ENCODE measurements at regions not wholly inside any gene's neighbourhood (a gene's known extent, or its start where the extent isn't known, plus 50 kb on each side); places are given as distances from the start of the nearest gene placed in this dataset.

- H3K4me1 Mint-ChIP-seq: no peaks in the 10 kb centered on the region
- DNase-seq: no peak
- peaks cover 5% of the 10 kb centered on the region for H3K27me3 Mint-ChIP-seq
- H3K4me3 Mint-ChIP-seq: no peak overlapping the region
- H3K9me3 Mint-ChIP-seq: peaks cover 13% of the 10 kb centered on the region
- CTCF ChIA-PET: no interaction called here
- H3K27ac Mint-ChIP-seq: no peak overlapping the region
- H3K36me3 Mint-ChIP-seq: no peaks in the 10 kb centered on the region
These were observed 93.8 kb downstream of the GLRX3 start for GRCh38 chr10:130230036-130230435.

GRCh38 chr10:130230611-130231010, 94.4 kb downstream of the GLRX3 start:
- Mint-ChIP-seq H3K27me3 (peaks cover 5% of the 10 kb centered on the region), H3K27ac (no peak overlapping the region), H3K4me1 (no peaks in the 10 kb centered on the region), H3K36me3 (no peaks in the 10 kb centered on the region), H3K4me3 (no peak overlapping the region), H3K9me3 (peaks cover 11% of the 10 kb centered on the region)
- CTCF ChIA-PET: no interaction called here
- no peak for DNase-seq

DNA sequence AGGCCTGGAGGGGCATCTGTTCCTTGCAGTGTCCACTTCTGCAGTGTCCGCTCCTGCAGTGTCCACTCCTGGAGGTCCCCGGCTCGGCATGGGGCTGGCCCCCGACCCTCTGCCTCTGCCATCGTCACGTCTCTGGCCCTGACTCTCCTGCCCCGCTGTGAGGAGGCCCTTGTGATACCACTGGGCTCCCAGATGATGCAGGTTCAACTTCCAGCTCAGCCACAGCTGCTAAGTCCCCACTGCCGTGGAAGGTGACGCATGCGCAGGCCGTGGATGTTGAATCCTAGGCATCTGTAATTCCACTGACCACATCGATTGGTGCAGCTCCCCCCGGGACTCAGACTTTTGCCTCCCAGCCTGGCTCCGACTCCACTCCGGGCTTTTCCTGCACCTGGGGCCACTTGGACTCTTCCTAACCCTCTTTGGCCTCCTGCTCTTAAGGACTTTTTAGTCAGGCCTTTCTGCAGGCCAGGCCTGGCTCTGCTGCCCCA, 95.1 kb downstream of the GLRX3 start:
- no peak overlapping the region for H3K4me3 Mint-ChIP-seq
- H3K36me3 Mint-ChIP-seq: no peaks in the 10 kb centered on the region
- no peaks in the 10 kb centered on the region for H3K4me1 Mint-ChIP-seq
- peaks cover 8% of the 10 kb centered on the region for H3K27me3 Mint-ChIP-seq
- H3K27ac Mint-ChIP-seq: no peak overlapping the region
- CTCF ChIA-PET: no interaction called here
- no peak for DNase-seq
- peaks cover 11% of the 10 kb centered on the region for H3K9me3 Mint-ChIP-seq

DNA sequence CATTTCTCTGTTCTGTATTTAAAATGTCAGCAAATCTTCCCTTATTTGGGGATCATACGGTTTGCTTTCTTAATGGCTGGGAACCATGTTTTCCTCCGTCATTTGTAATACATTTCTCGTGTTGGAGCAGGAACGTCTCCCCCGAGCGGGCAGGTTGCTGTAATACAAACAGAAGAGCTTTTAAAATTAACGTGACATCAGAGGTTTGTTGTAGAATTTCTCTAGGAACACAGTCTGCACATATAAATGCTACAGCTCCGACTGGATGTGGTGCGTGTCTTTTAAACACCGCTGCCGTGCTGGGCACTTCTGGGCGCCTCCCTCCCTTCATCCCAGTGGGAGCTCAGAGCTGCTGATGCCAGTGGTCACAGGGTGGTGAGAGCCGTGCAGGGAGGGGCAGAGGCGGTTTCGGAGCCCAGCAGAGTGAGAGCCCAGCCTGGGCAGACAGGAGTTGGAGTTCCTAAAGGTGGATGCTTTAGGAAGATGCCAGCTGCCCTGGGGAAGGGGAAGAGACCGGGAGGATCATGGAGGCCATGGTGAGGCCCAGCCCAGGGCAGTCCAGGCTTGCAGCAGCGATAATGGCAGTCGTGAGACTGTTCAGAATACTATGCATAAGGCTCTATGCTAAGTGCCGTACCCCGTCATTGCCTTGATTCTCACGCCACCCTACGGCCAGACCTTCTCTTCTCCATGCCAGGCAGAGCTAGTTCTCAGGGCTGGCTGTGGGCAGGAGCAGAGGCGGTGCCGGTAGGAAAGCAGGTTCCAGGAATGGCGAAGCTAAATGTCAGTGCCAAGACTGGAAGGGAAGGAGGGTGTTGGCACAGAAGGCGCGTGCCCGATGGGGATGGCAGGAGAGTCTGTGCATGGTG, 96.2 kb downstream of the GLRX3 start:
- no peaks in the 10 kb centered on the region for H3K4me1 Mint-ChIP-seq
- DNase-seq: no peak
- H3K27ac Mint-ChIP-seq: no peak overlapping the region
- peaks cover 8% of the 10 kb centered on the region for H3K27me3 Mint-ChIP-seq
- H3K4me3 Mint-ChIP-seq: no peak overlapping the region
- peaks cover 3% of the 10 kb centered on the region for H3K9me3 Mint-ChIP-seq
- CTCF ChIA-PET: no interaction called here
- H3K36me3 Mint-ChIP-seq: no peaks in the 10 kb centered on the region

DNA sequence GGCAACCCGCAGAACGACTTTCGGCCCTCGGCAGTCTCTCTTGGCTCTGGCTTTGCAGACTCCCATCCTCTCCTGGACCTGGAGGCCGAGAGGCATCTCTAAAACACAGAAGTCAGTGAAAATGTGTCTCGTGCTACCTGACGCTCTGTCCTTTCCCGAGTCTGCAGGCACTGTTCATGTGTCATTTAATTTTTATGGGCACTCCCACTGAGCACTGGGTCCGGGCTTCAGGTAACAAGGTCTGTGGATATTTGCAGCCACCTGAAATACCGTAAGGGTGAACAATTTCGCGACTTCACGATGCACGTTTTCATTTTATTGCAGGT, 96.8 kb downstream of the GLRX3 start:
- H3K4me3 Mint-ChIP-seq: no peak overlapping the region
- peaks cover 8% of the 10 kb centered on the region for H3K27me3 Mint-ChIP-seq
- no peaks in the 10 kb centered on the region for H3K9me3 Mint-ChIP-seq
- CTCF ChIA-PET: no interaction called here
- no peak for DNase-seq
- H3K36me3 Mint-ChIP-seq: no peaks in the 10 kb centered on the region
- no peaks in the 10 kb centered on the region for H3K4me1 Mint-ChIP-seq
- no peak overlapping the region for H3K27ac Mint-ChIP-seq

DNA sequence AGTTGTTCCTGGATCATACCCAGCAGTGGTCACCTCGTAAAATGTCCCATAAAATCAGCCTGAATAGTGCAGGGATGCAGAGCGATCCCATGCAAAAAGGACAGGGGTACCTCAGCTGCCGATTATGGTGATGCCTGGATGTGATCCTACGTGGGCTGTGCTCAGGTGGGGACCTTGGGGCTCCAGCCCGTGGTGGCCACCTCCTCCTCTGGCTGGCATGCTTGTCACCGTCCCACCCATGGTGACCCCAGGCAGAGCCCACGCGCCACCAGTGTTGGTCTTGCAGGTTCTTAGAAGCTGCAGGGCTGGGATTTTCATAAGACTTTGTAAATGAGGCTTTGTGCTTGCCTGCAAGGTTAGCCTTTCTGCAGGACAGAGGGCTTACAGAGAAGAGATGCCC, 97.2 kb downstream of the GLRX3 start:
- H3K9me3 Mint-ChIP-seq: no peaks in the 10 kb centered on the region
- no peaks in the 10 kb centered on the region for H3K36me3 Mint-ChIP-seq
- H3K27ac Mint-ChIP-seq: no peak overlapping the region
- CTCF ChIA-PET: no interaction called here
- no peak overlapping the region for H3K4me3 Mint-ChIP-seq
- peaks cover 8% of the 10 kb centered on the region for H3K27me3 Mint-ChIP-seq
- no peaks in the 10 kb centered on the region for H3K4me1 Mint-ChIP-seq
- no peak for DNase-seq

DNA sequence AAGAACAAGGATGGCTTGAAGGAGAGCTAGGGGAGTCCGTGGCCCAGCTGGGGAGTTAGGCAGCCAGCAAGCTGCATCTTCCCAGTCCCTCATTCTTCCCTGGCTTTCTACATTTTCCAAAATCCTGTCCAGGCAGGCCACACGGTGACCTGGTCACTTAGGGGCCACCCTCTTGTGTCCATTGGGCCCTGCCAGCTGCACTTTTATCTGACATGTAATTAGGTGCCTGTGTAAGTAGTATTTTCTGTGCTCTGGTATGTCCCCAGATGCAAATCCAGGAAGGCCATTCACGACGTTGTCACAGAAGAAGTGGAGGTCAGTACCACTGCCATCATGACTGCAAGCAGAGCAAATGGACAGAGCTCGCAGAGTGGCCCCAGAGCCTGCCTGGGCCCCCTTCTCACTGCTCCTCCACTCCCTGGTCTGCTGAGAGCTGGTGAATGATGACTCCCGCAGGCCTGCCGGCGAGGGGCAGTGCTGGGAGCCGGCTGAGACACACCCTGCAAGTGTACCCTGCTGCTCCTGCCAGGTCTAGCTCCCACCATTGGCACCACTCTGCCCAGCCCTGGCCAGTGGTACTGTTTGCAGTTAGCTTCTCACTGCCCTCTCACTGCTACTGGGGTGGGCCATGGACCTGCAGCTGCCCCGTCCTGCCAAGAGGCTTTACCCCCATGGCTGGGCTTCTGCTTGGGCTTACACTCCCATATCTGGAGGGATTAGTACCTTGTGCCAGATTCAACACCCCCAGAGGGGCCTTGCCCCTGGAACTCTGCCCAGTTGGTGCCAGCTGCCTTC, 98.2 kb downstream of the GLRX3 start:
- H3K4me3 Mint-ChIP-seq: no peak overlapping the region
- CTCF ChIA-PET: no interaction called here
- no peaks in the 10 kb centered on the region for H3K36me3 Mint-ChIP-seq
- H3K4me1 Mint-ChIP-seq: no peaks in the 10 kb centered on the region
- DNase-seq: no peak
- no peaks in the 10 kb centered on the region for H3K9me3 Mint-ChIP-seq
- H3K27ac Mint-ChIP-seq: no peak overlapping the region
- peaks cover 8% of the 10 kb centered on the region for H3K27me3 Mint-ChIP-seq

GRCh38 chr10:130236711-130237110, 100.5 kb downstream of the GLRX3 start:
- no peak overlapping the region for H3K4me3 Mint-ChIP-seq
- H3K9me3 Mint-ChIP-seq: peaks cover 6% of the 10 kb centered on the region
- no peaks in the 10 kb centered on the region for H3K36me3 Mint-ChIP-seq
- peaks cover 10% of the 10 kb centered on the region for H3K27me3 Mint-ChIP-seq
- CTCF ChIA-PET: no interaction called here
- no peaks in the 10 kb centered on the region for H3K4me1 Mint-ChIP-seq
- no peak overlapping the region for H3K27ac Mint-ChIP-seq
- DNase-seq: no peak

DNA sequence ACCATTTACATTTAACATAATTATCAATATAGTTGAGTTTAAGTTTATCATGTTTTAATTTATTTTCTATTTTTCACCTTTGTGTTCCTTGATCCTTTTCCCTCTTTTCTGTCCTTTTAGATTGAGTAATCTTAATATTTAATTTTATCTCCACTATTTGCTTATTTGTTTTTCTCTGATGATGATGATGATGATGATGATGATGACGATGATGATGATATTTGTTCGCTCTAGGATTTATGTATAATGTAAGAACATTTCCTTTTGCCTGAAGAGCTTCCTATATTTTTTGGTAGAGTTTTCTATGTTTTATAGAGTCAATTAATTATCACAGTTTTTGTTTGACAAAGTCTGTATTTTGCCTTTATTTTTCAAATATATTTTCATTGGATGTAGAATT, 104.2 kb downstream of the GLRX3 start:
- no peaks in the 10 kb centered on the region for H3K36me3 Mint-ChIP-seq
- CTCF ChIA-PET: no interaction called here
- DNase-seq: no peak
- H3K27ac Mint-ChIP-seq: no peak overlapping the region
- peaks cover 37% of the 10 kb centered on the region for H3K27me3 Mint-ChIP-seq
- H3K9me3 Mint-ChIP-seq: peaks cover 7% of the 10 kb centered on the region
- no peak overlapping the region for H3K4me3 Mint-ChIP-seq
- H3K4me1 Mint-ChIP-seq: peaks cover 14% of the 10 kb centered on the region

GRCh38 chr10:130242513-130242912, 106.3 kb downstream of the GLRX3 start:
- Mint-ChIP-seq H3K4me1 (peaks cover 14% of the 10 kb centered on the region), H3K27ac (no peak overlapping the region), H3K27me3 (peaks cover 39% of the 10 kb centered on the region), H3K4me3 (no peak overlapping the region), H3K36me3 (no peaks in the 10 kb centered on the region), H3K9me3 (peaks cover 10% of the 10 kb centered on the region)
- no peak for DNase-seq
- CTCF ChIA-PET: no interaction called here

- H3K4me1 Mint-ChIP-seq: peaks cover 14% of the 10 kb centered on the region
- peaks cover 10% of the 10 kb centered on the region for H3K9me3 Mint-ChIP-seq
- H3K27me3 Mint-ChIP-seq: peaks cover 39% of the 10 kb centered on the region
- no peaks in the 10 kb centered on the region for H3K36me3 Mint-ChIP-seq
- CTCF ChIA-PET: no interaction called here
- DNase-seq: no peak
- H3K4me3 Mint-ChIP-seq: no peak overlapping the region
- no peak overlapping the region for H3K27ac Mint-ChIP-seq
These were observed 106.8 kb downstream of the GLRX3 start for GRCh38 chr10:130243015-130243414.

DNA sequence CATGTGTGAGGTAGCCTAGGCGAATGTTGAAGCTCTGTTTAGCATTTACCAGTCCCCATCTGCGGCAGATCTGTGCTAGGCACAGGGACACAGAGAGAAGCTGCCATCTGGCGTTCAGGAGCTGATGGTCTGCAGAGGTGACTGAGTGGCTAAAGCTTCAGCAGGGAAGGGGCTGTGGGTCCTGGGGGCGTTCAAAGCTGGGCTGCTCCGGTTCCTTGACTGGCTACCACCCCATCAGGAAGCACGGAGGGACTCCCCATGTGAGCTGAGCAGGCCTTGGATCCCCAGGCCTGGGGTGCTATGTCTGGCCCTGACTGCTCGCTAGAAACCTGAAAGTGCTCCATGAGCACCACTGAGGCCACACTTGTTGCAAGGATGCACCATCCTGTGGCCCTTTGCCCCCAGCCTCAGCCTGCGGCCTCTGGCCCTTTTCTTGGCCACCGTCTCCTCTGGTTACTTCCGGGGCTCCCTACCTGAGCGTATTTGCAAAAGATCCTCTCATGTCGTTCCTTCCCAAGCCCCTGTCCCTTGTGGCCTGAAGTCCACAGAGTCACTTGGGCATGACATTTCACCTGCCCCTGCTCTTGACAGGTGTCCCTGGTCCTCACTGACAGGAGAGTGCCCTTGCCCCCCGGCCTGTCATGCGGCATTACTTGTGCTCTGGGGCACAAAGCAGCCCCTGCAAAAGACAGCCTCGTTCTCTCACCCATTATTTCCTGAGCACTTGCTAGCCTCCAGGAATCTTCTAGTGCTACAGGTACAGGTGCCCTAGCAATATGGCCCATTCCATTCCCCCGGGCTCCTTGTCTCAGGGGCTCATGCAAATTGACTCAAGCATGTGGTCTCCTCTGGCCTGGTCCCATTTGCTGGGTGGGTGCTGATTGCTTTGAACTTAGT, 108.1 kb downstream of the GLRX3 start:
- no peak overlapping the region for H3K27ac Mint-ChIP-seq
- DNase-seq: no peak
- CTCF ChIA-PET: no interaction called here
- H3K27me3 Mint-ChIP-seq: peaks cover 39% of the 10 kb centered on the region
- H3K9me3 Mint-ChIP-seq: peaks cover 10% of the 10 kb centered on the region
- no peak overlapping the region for H3K4me3 Mint-ChIP-seq
- peaks cover 14% of the 10 kb centered on the region for H3K4me1 Mint-ChIP-seq
- H3K36me3 Mint-ChIP-seq: no peaks in the 10 kb centered on the region

- H3K9me3 Mint-ChIP-seq: peaks cover 10% of the 10 kb centered on the region
- H3K27ac Mint-ChIP-seq: no peak overlapping the region
- peaks cover 14% of the 10 kb centered on the region for H3K4me1 Mint-ChIP-seq
- H3K4me3 Mint-ChIP-seq: no peak overlapping the region
- peaks cover 39% of the 10 kb centered on the region for H3K27me3 Mint-ChIP-seq
- CTCF ChIA-PET: no interaction called here
- DNase-seq: no peak
- no peaks in the 10 kb centered on the region for H3K36me3 Mint-ChIP-seq
These were observed 108.8 kb downstream of the GLRX3 start for GRCh38 chr10:130244928-130245495.

DNA sequence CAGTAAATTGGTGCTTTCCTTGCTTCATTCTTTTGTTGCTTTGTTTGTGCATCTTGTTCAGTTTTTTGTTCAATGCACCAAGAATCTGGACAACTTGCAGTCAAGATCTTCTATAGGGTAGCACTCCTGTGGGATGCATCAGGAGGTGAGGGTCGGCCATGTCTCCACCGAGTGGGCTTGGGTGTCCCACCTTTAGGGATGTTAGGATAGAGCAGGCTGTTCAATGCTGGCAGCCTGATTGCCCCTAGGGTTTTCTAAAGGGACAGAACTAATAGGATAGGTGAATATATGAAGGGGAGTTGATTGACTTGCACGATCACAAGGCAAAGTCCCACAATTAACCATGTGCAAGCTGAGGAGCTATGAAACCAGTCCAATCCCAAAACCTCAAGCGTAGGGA, 109.9 kb downstream of the GLRX3 start:
- H3K4me3 Mint-ChIP-seq: no peak overlapping the region
- CTCF ChIA-PET: no interaction called here
- peaks cover 39% of the 10 kb centered on the region for H3K27me3 Mint-ChIP-seq
- DNase-seq: no peak
- peaks cover 14% of the 10 kb centered on the region for H3K4me1 Mint-ChIP-seq
- H3K9me3 Mint-ChIP-seq: peaks cover 7% of the 10 kb centered on the region
- no peaks in the 10 kb centered on the region for H3K36me3 Mint-ChIP-seq
- H3K27ac Mint-ChIP-seq: no peak overlapping the region

All from activated naive CD4-positive, alpha-beta T cell treated with anti-CD3 and anti-CD28 coated beads, Interleukin-2, amount 10 ng/mL, durations not matched to agents 7 days and 5 days (primary cell).